ENCODE measurements at regions not wholly inside any gene's neighbourhood (a gene's known extent, or its start where the extent isn't known, plus 50 kb on each side); places are given as distances from the start of the nearest gene placed in this dataset.
"Not testable (repeated sequence)": the region's sequence is repeated elsewhere in the genome, so short reads cannot be mapped to it uniquely, and the experiment has no call there.

DNA sequence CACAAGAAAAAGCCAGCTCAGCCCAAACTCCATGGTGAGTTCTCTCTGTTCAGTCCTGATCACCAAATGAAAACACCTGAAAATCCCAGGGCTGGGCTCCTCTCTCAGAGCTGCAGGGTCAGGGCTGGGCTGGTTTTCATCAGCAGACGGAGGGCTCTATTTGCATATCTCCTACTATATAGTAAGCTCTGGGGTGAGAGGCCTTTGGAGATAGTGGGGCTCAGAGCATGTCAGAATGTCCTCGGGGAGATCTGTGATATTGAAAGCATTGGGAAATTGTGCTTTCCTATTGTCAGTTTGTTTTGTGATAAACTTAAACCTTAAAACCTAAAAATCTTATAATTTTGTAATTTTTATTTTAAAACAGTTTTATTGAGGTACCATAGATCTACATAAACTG is 742.6 kb downstream of the TMEM121 start:
- no peaks in the 10 kb centered on the region for H3K36me3 ChIP-seq (ENCODE audit: insufficient read depth in 1 of 2, low read depth in 1 of 2)
- H3K4me3 ChIP-seq, result no peak overlapping the region
- no peak for ATAC-seq
- H3K9me3 ChIP-seq, result no peaks in the 10 kb centered on the region
- H3K27ac ChIP-seq, result no peak overlapping the region
- no peaks in the 10 kb centered on the region for H3K4me1 ChIP-seq
- intact Hi-C loops (cut with DNase I), result no loop called here
- TF ChIP-seq CTCF (IDR thresholded peaks at IDR 0.05), result no peak
- WGBS, 3 donors, result 52 to 55% (median 55%) methylated on average over 2 of the region's 2 CpGs
- DNase-seq, result no peak
- H3K27me3 ChIP-seq (ENCODE audit: insufficient read depth in 3 of 3, low read length in 2 of 3), result peaks cover 0 to 5% (median 0%) of the 10 kb centered on the region in 3 donors

- WGBS, 3 donors, result 67 to 72% (median 70%) methylated on average over 12 of the region's 12 CpGs
- H3K36me3 ChIP-seq (ENCODE audit: insufficient read depth in 1 of 2, low read depth in 1 of 2), result no peaks in the 10 kb centered on the region
- ATAC-seq, result no peak
- H3K27ac ChIP-seq, result no peak overlapping the region
- H3K4me3 ChIP-seq, result no peak overlapping the region
- H3K4me1 ChIP-seq, result no peaks in the 10 kb centered on the region
- TF ChIP-seq CTCF (IDR thresholded peaks at IDR 0.05), result no peak
- peaks cover 0 to 5% (median 0%) of the 10 kb centered on the region in 3 donors for H3K27me3 ChIP-seq (ENCODE audit: insufficient read depth in 3 of 3, low read length in 2 of 3)
- no peaks in the 10 kb centered on the region for H3K9me3 ChIP-seq
- intact Hi-C loops (cut with DNase I), result no loop called here
- DNase-seq, result no peak
Observed at GRCh38 chr14:106269451-106270204, 743.2 kb downstream of the TMEM121 start.

DNA sequence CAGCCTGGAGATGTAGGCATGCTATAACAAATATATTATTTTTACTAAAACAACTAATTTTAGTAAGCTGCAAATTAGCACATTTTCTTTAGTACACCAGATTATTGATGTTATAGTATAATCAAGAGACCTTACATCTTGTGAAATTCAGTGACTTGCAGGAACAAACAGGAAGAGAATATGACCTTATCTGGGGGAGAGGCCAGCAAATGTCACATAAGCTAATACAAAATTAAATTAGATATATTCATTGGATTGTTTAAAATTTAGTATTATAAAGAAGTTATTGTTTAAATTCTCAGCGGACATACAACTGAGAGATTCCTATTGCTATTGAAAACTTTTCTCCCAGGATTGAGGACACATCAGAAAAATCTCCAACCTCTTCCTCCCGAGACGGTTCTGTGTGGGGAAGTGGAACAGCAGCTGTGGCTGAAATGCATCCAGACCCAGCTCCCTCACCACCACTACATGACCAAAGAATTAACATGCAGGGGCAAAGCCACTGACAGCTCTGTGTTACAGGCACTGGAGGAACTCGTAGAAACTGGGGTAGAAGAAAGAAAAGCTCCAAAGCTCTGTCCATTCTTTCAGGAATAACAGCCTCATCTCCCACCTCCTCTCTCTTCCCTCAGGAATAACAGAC is 744.2 kb downstream of the TMEM121 start:
- ATAC-seq; H3K27me3 ChIP-seq (ENCODE audit: insufficient read depth in 3 of 3, low read length in 2 of 3); H3K36me3 ChIP-seq (ENCODE audit: insufficient read depth in 1 of 2, low read depth in 1 of 2); H3K9me3 ChIP-seq; H3K4me3 ChIP-seq; intact Hi-C loops (cut with DNase I); DNase-seq; H3K4me1 ChIP-seq; H3K27ac ChIP-seq: not testable (repeated sequence)
- 21 to 32% (median 31%) methylated on average over 3 of the region's 4 CpGs for WGBS, 3 donors

DNA sequence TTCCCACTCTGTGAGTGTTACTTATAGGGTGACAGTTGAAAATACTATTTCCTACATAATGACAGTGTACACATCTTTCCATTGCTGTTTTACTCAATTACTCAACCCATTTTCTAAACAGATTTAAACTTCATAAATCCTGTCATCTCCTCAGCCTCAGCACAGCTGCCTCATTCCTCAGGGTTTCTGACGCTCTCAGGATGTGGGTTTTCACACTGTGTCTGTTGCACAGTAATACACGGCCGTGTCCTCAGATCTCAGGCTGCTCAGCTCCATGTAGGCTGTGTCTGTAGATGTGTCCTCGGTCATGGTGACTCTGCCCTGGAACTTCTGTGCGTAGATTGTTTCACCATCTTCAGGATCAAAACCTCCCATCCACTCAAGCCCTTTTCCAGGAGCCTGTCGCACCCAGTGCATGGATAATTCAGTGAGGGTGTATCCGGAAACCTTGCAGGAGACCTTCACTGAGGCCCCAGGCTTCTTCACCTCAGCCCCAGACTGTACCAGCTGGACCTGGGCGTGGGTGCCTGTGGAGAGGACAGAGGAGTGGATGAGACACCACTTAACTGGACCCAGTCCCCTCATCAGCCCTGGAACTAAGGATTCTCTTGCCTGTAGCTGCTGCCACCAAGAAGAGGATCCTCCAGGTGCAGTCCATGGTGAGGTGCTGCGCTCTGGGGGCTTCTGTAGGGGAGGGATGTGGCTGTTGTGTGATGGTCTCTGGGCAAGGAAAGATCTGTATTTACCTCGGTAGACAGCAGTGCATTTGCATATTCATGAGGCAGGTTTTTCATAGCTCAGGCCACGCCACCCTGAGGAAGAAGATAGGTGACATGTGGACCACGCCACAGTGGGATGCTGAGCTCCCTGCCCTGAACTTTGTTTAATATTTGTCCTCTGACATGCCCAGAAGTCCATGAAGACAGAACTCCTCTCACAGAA is 750.2 kb downstream of the TMEM121 start:
- no peaks in the 10 kb centered on the region for H3K27me3 ChIP-seq (ENCODE audit: insufficient read depth in 3 of 3, low read length in 2 of 3)
- H3K9me3 ChIP-seq, result no peaks in the 10 kb centered on the region
- no peak overlapping the region for H3K4me3 ChIP-seq
- no peak for TF ChIP-seq CTCF (IDR thresholded peaks at IDR 0.05)
- no peaks in the 10 kb centered on the region for H3K36me3 ChIP-seq (ENCODE audit: insufficient read depth in 1 of 2, low read depth in 1 of 2)
- DNase-seq, result no peak
- no peaks in the 10 kb centered on the region for H3K4me1 ChIP-seq
- H3K27ac ChIP-seq, result no peak overlapping the region
- intact Hi-C loops (cut with DNase I), result no loop called here
- no peak for ATAC-seq
- WGBS, 3 donors, result 48 to 57% (median 54%) methylated on average over 12 of the region's 12 CpGs

GRCh38 chr14:106277503-106277902 is 751.1 kb downstream of the TMEM121 start:
- 27 to 35% (median 31%) methylated on average over 3 of the region's 3 CpGs for WGBS, 3 donors
- DNase-seq, result no peak
- no peaks in the 10 kb centered on the region for H3K36me3 ChIP-seq (ENCODE audit: insufficient read depth in 1 of 2, low read depth in 1 of 2)
- no peak for TF ChIP-seq CTCF (IDR thresholded peaks at IDR 0.05)
- H3K4me3 ChIP-seq, result no peak overlapping the region
- ATAC-seq, result no peak
- no peaks in the 10 kb centered on the region for H3K4me1 ChIP-seq
- intact Hi-C loops (cut with DNase I), result no loop called here
- no peak overlapping the region for H3K27ac ChIP-seq
- H3K27me3 ChIP-seq (ENCODE audit: insufficient read depth in 3 of 3, low read length in 2 of 3), result no peaks in the 10 kb centered on the region
- no peaks in the 10 kb centered on the region for H3K9me3 ChIP-seq
